AG10803 (cell line): ENCODE measurements at regions not wholly inside any gene's neighbourhood (a gene's known extent, or its start where the extent isn't known, plus 50 kb on each side); places are given as distances from the start of the nearest gene placed in this dataset.
"Not testable (repeated sequence)": the region's sequence is repeated elsewhere in the genome, so short reads cannot be mapped to it uniquely, and the experiment has no call there.

Experiments used
- DNase-seq: peaks from one replicate; pipeline ENCODE4 v3.0.0; 2010; ENCODE audit warnings: low read depth
- H3K4me3 ChIP-seq: 2 replicates; pipeline ENCODE4 v1.5.1; 2011; ENCODE audit warnings: mild to moderate bottlenecking, low read length, control low read depth
- CTCF ChIP-seq: conservative IDR thresholded peaks from 2 replicates; pipeline ENCODE4 v1.5.1; 2011; ENCODE audit warnings: mild to moderate bottlenecking, low read length, control low read depth, inconsistent platforms

- no peak for DNase-seq
- no peak for TF ChIP-seq CTCF
- no peak overlapping the region for H3K4me3 ChIP-seq
These were observed 66.5 kb downstream of the DMP1 start for GRCh38 chr4:87716371-87717265.

- H3K4me3 ChIP-seq: no peak overlapping the region
- DNase-seq: no peak
- no peak for TF ChIP-seq CTCF
These were observed 67.4 kb downstream of the DMP1 start for GRCh38 chr4:87717276-87718031.

DNA sequence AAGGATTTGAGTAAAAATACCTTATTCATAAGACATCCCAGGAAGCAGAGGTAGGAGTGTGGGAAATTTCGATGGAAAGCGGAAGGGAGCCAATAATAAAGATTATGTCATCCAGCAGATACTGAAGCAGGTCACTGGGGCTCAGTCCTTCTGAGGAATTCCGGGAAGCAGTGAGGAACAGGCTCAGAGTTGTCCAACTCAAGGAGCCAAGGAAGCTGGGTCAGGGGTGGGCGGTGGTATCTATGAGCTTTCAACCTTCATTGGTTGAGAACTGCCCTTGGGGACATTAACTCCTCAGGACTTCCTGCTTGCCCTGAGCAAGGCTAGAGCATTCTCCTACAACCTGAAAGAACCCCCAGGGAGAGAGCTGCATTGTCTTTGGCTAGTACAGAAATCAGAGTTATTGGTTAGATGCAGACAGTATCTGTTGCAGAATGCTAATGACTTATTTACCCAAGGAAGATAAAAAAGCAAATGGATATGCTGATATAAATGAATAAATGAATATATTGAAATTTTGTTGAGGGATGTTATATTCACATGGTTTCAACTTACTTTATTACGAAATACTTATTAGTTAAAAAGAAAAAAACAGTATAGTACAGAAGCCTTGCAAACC lies 68.2 kb downstream of the DMP1 start:
- H3K4me3 ChIP-seq: no peak overlapping the region
- DNase-seq: no peak
- TF ChIP-seq CTCF: no peak

DNA sequence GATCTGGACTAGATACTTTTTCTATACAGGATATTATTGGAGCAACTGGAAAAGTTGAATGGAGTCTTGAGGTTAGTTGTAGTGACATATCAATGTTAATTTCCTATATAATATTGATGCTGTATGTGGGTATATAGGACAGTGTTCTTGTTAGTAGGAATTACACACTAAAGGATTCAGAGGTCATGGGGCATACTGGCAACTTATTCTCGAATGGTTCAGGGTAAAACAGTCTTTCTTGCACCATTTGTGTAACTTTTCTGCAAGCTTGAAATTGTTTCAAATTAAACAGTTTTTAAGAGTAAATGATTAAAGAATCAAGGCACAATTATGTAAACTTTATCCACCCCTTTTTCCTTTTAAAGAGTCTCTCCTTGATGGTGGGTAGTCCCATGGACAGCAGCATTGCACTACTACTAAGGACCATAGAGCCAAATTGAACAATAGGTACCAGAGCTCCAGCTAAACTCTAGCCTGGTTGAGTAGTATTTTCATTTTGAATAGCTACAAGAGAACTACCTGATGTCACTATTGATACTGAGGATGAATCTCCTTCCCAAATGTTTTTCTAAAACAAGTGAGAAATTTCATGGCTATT lies 70.1 kb downstream of the DMP1 start:
- no peak for TF ChIP-seq CTCF
- H3K4me3 ChIP-seq: no peak overlapping the region
- DNase-seq: no peak

GRCh38 chr4:87725287-87725686 lies 74.1 kb upstream of the IBSP start:
- H3K4me3 ChIP-seq, DNase-seq: not testable (repeated sequence)

- peak; percentile 27 for DNase-seq
- no peak overlapping the region for H3K4me3 ChIP-seq
- no peak for TF ChIP-seq CTCF
These were observed 67.2 kb upstream of the IBSP start for GRCh38 chr4:87732033-87732765.

DNA sequence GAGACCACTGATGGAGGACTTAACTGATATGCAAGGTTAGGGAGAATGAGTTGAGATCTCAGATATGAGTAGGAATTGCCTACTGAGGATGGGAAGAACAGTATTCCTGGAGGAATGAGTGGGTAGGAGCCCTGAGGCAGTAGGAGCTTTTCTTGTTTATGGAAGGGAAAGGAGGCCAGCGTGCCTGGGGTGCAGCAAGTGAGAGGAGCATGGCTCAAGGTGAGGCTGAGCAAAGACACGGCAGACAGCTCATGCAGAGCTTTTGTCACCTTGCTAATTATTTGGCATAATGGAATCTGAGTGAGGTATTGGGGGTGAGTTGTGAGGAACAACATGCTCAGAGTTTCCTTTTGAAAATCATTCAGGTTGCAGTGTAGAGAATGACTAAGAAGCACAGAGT lies 65.3 kb upstream of the IBSP start:
- no peak overlapping the region for H3K4me3 ChIP-seq
- no peak for TF ChIP-seq CTCF
- DNase-seq: no peak
